ENCODE measurements at regions not wholly inside any gene's neighbourhood (a gene's known extent, or its start where the extent isn't known, plus 50 kb on each side); places are given as distances from the start of the nearest gene placed in this dataset.

DNA sequence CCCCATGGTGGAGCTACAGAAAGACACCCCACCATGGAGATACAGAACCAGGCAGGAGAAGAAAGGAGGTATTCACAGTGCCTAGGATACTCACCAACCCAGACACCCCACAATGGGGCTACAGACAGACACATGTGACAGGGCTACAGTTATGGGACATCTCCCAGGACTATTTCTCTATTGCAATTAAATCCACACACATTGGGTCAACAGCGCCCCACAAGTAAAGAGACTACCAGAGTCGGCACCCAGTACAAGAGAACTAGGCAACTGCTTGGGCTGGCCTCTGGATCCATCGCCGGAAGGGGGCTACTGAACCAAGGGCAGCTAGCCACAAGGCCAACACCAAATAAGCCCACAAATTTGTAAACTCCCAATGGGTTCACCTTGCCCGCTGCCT lies 310.1 kb upstream of the NCKAP5 start:
- no peak for TF ChIP-seq CTCF (IDR thresholded peaks at IDR 0.05)
- TF ChIP-seq POLR2A (IDR thresholded peaks at IDR 0.05): no peak
